ENCODE measurements at regions not wholly inside any gene's neighbourhood (a gene's known extent, or its start where the extent isn't known, plus 50 kb on each side); places are given as distances from the start of the nearest gene placed in this dataset.
"Not testable (repeated sequence)": the region's sequence is repeated elsewhere in the genome, so short reads cannot be mapped to it uniquely, and the experiment has no call there.

- H3K27ac ChIP-seq (ENCODE audit: low read depth in 2 of 2, low read length in 2 of 2); H3K27me3 ChIP-seq (ENCODE audit: control insufficient read depth in 2 of 2, insufficient read depth in 2 of 2, low read length in 2 of 2); H3K9ac ChIP-seq (ENCODE audit: low read depth in 1 of 2, low read length in 2 of 2); H3K36me3 ChIP-seq (ENCODE audit: control insufficient read depth in 2 of 2, insufficient read depth in 2 of 2, low read length in 2 of 2); H3K9me3 ChIP-seq (ENCODE audit: control insufficient read depth in 2 of 2, low read length in 2 of 2); H3K4me3 ChIP-seq (ENCODE audit: low read length in 2 of 2); H3K4me1 ChIP-seq (ENCODE audit: control insufficient read depth in 2 of 2, insufficient read depth in 2 of 2, low read length in 2 of 2): not testable (repeated sequence)
Observed at GRCh38 chr1:121470401-121470800, 285.6 kb downstream of the SRGAP2C start.

- no peak overlapping the region for H3K9ac ChIP-seq (ENCODE audit: low read depth in 1 of 2, low read length in 2 of 2)
- H3K4me3 ChIP-seq (ENCODE audit: low read length in 2 of 2) = no peak overlapping the region
- no peaks in the 10 kb centered on the region for H3K4me1 ChIP-seq (ENCODE audit: control insufficient read depth in 2 of 2, insufficient read depth in 2 of 2, low read length in 2 of 2)
- no peaks in the 10 kb centered on the region for H3K36me3 ChIP-seq (ENCODE audit: control insufficient read depth in 2 of 2, insufficient read depth in 2 of 2, low read length in 2 of 2)
- H3K27me3 ChIP-seq (ENCODE audit: control insufficient read depth in 2 of 2, insufficient read depth in 2 of 2, low read length in 2 of 2) = no peaks in the 10 kb centered on the region
- no peak overlapping the region for H3K27ac ChIP-seq (ENCODE audit: low read depth in 2 of 2, low read length in 2 of 2)
- no peaks in the 10 kb centered on the region for H3K9me3 ChIP-seq (ENCODE audit: control insufficient read depth in 2 of 2, low read length in 2 of 2)
Observed at GRCh38 chr1:121471523-121471922, 286.7 kb downstream of the SRGAP2C start.

GRCh38 chr1:121472017-121472416 lies 287.2 kb downstream of the SRGAP2C start:
- Histone ChIP-seq H3K36me3 (ENCODE audit: control insufficient read depth in 2 of 2, insufficient read depth in 2 of 2, low read length in 2 of 2) (no peaks in the 10 kb centered on the region), H3K4me1 (ENCODE audit: control insufficient read depth in 2 of 2, insufficient read depth in 2 of 2, low read length in 2 of 2) (no peaks in the 10 kb centered on the region), H3K4me3 (ENCODE audit: low read length in 2 of 2) (no peak overlapping the region), H3K9me3 (ENCODE audit: control insufficient read depth in 2 of 2, low read length in 2 of 2) (no peaks in the 10 kb centered on the region), H3K9ac (ENCODE audit: low read depth in 1 of 2, low read length in 2 of 2) (no peak overlapping the region), H3K27ac (ENCODE audit: low read depth in 2 of 2, low read length in 2 of 2) (no peak overlapping the region), H3K27me3 (ENCODE audit: control insufficient read depth in 2 of 2, insufficient read depth in 2 of 2, low read length in 2 of 2) (no peaks in the 10 kb centered on the region)

GRCh38 chr1:121483234-121483633 lies 298.5 kb downstream of the SRGAP2C start:
- Histone ChIP-seq H3K4me1 (ENCODE audit: control insufficient read depth in 2 of 2, insufficient read depth in 2 of 2, low read length in 2 of 2) (no peaks in the 10 kb centered on the region), H3K27ac (ENCODE audit: low read depth in 2 of 2, low read length in 2 of 2) (no peak overlapping the region), H3K9ac (ENCODE audit: low read depth in 1 of 2, low read length in 2 of 2) (no peak overlapping the region), H3K4me3 (ENCODE audit: low read length in 2 of 2) (no peak overlapping the region), H3K27me3 (ENCODE audit: control insufficient read depth in 2 of 2, insufficient read depth in 2 of 2, low read length in 2 of 2) (no peaks in the 10 kb centered on the region), H3K9me3 (ENCODE audit: control insufficient read depth in 2 of 2, low read length in 2 of 2) (peaks cover 0 to 2% of the 10 kb centered on the region in 2 donors), H3K36me3 (ENCODE audit: control insufficient read depth in 2 of 2, insufficient read depth in 2 of 2, low read length in 2 of 2) (no peaks in the 10 kb centered on the region)

GRCh38 chr1:121483961-121484424 lies 299.2 kb downstream of the SRGAP2C start:
- H3K27ac ChIP-seq (ENCODE audit: low read depth in 2 of 2, low read length in 2 of 2) = no peak overlapping the region
- no peak overlapping the region for H3K4me3 ChIP-seq (ENCODE audit: low read length in 2 of 2)
- no peaks in the 10 kb centered on the region for H3K27me3 ChIP-seq (ENCODE audit: control insufficient read depth in 2 of 2, insufficient read depth in 2 of 2, low read length in 2 of 2)
- H3K36me3 ChIP-seq (ENCODE audit: control insufficient read depth in 2 of 2, insufficient read depth in 2 of 2, low read length in 2 of 2) = no peaks in the 10 kb centered on the region
- H3K9ac ChIP-seq (ENCODE audit: low read depth in 1 of 2, low read length in 2 of 2) = no peak overlapping the region
- H3K4me1 ChIP-seq (ENCODE audit: control insufficient read depth in 2 of 2, insufficient read depth in 2 of 2, low read length in 2 of 2) = no peaks in the 10 kb centered on the region
- H3K9me3 ChIP-seq (ENCODE audit: control insufficient read depth in 2 of 2, low read length in 2 of 2) = peaks cover 0 to 2% of the 10 kb centered on the region in 2 donors

- not testable (repeated sequence) for H3K4me1 ChIP-seq (ENCODE audit: control insufficient read depth in 2 of 2, insufficient read depth in 2 of 2, low read length in 2 of 2); H3K9ac ChIP-seq (ENCODE audit: low read depth in 1 of 2, low read length in 2 of 2); H3K4me3 ChIP-seq (ENCODE audit: low read length in 2 of 2); H3K27me3 ChIP-seq (ENCODE audit: control insufficient read depth in 2 of 2, insufficient read depth in 2 of 2, low read length in 2 of 2); H3K9me3 ChIP-seq (ENCODE audit: control insufficient read depth in 2 of 2, low read length in 2 of 2); H3K36me3 ChIP-seq (ENCODE audit: control insufficient read depth in 2 of 2, insufficient read depth in 2 of 2, low read length in 2 of 2); H3K27ac ChIP-seq (ENCODE audit: low read depth in 2 of 2, low read length in 2 of 2)
Observed at GRCh38 chr1:121494796-121495195, 310.0 kb downstream of the SRGAP2C start.

GRCh38 chr1:121511455-121511854 lies 326.7 kb downstream of the SRGAP2C start:
- not testable (repeated sequence) for H3K27me3 ChIP-seq (ENCODE audit: control insufficient read depth in 2 of 2, insufficient read depth in 2 of 2, low read length in 2 of 2); H3K9ac ChIP-seq (ENCODE audit: low read depth in 1 of 2, low read length in 2 of 2); H3K4me1 ChIP-seq (ENCODE audit: control insufficient read depth in 2 of 2, insufficient read depth in 2 of 2, low read length in 2 of 2); H3K36me3 ChIP-seq (ENCODE audit: control insufficient read depth in 2 of 2, insufficient read depth in 2 of 2, low read length in 2 of 2); H3K4me3 ChIP-seq (ENCODE audit: low read length in 2 of 2); H3K9me3 ChIP-seq (ENCODE audit: control insufficient read depth in 2 of 2, low read length in 2 of 2); H3K27ac ChIP-seq (ENCODE audit: low read depth in 2 of 2, low read length in 2 of 2)

- not testable (repeated sequence) for H3K9ac ChIP-seq (ENCODE audit: low read depth in 1 of 2, low read length in 2 of 2); H3K27me3 ChIP-seq (ENCODE audit: control insufficient read depth in 2 of 2, insufficient read depth in 2 of 2, low read length in 2 of 2); H3K27ac ChIP-seq (ENCODE audit: low read depth in 2 of 2, low read length in 2 of 2); H3K4me3 ChIP-seq (ENCODE audit: low read length in 2 of 2); H3K4me1 ChIP-seq (ENCODE audit: control insufficient read depth in 2 of 2, insufficient read depth in 2 of 2, low read length in 2 of 2); H3K36me3 ChIP-seq (ENCODE audit: control insufficient read depth in 2 of 2, insufficient read depth in 2 of 2, low read length in 2 of 2); H3K9me3 ChIP-seq (ENCODE audit: control insufficient read depth in 2 of 2, low read length in 2 of 2)
Observed at GRCh38 chr1:121511876-121512275, 327.1 kb downstream of the SRGAP2C start.

GRCh38 chr1:121515235-121515634 lies 330.5 kb downstream of the SRGAP2C start:
- Histone ChIP-seq H3K36me3 (ENCODE audit: control insufficient read depth in 2 of 2, insufficient read depth in 2 of 2, low read length in 2 of 2) (no peaks in the 10 kb centered on the region), H3K9ac (ENCODE audit: low read depth in 1 of 2, low read length in 2 of 2) (no peak overlapping the region), H3K4me3 (ENCODE audit: low read length in 2 of 2) (no peak overlapping the region), H3K27ac (ENCODE audit: low read depth in 2 of 2, low read length in 2 of 2) (no peak overlapping the region), H3K27me3 (ENCODE audit: control insufficient read depth in 2 of 2, insufficient read depth in 2 of 2, low read length in 2 of 2) (peaks cover 3 to 4% of the 10 kb centered on the region in 2 donors), H3K9me3 (ENCODE audit: control insufficient read depth in 2 of 2, low read length in 2 of 2) (no peaks in the 10 kb centered on the region), H3K4me1 (ENCODE audit: control insufficient read depth in 2 of 2, insufficient read depth in 2 of 2, low read length in 2 of 2) (no peaks in the 10 kb centered on the region)

- peak overlapping the region in 1 of 2 donors; percentile 29 for H3K27ac ChIP-seq (ENCODE audit: low read depth in 2 of 2, low read length in 2 of 2)
Observed at GRCh38 chr1:121516234-121516967, 331.6 kb downstream of the SRGAP2C start.

More at GRCh38 chr1:121516234-121516967, 331.6 kb downstream of the SRGAP2C start:
- H3K9me3 ChIP-seq (ENCODE audit: control insufficient read depth in 2 of 2, low read length in 2 of 2) = no peaks in the 10 kb centered on the region
- H3K27me3 ChIP-seq (ENCODE audit: control insufficient read depth in 2 of 2, insufficient read depth in 2 of 2, low read length in 2 of 2) = peaks cover 3 to 4% of the 10 kb centered on the region in 2 donors
- no peaks in the 10 kb centered on the region for H3K36me3 ChIP-seq (ENCODE audit: control insufficient read depth in 2 of 2, insufficient read depth in 2 of 2, low read length in 2 of 2)
- no peak overlapping the region for H3K9ac ChIP-seq (ENCODE audit: low read depth in 1 of 2, low read length in 2 of 2)
- H3K4me1 ChIP-seq (ENCODE audit: control insufficient read depth in 2 of 2, insufficient read depth in 2 of 2, low read length in 2 of 2) = no peaks in the 10 kb centered on the region
- H3K4me3 ChIP-seq (ENCODE audit: low read length in 2 of 2) = peak overlapping the region in 1 of 2 donors; percentile 33
